Activated T-cell treated with anti-CD3 and anti-CD28 coated beads, Interleukin-2, amount 50 U/mL, for 24 hours (primary cell): ENCODE measurements at regions not wholly inside any gene's neighbourhood (a gene's known extent, or its start where the extent isn't known, plus 50 kb on each side); places are given as distances from the start of the nearest gene placed in this dataset.
"Not testable (repeated sequence)": the region's sequence is repeated elsewhere in the genome, so short reads cannot be mapped to it uniquely, and the experiment has no call there.

ENCODE experiments used
- DNase-seq: peaks from one replicate; pipeline ENCODE4 v3.0.0-alpha.2; 2020
- H3K27ac Mint-ChIP-seq: 2 replicates; pipeline ENCODE4 v1.8.0; 2020; ENCODE audit warnings: mild to moderate bottlenecking, mixed read lengths
- H3K27me3 Mint-ChIP-seq: 2 replicates; pipeline ENCODE4 v1.8.0; 2020; ENCODE audit warnings: mixed read lengths
- H3K36me3 Mint-ChIP-seq: 2 replicates; pipeline ENCODE4 v1.8.0; 2020; ENCODE audit warnings: low read depth, mixed read lengths
- H3K4me1 Mint-ChIP-seq: 2 replicates; pipeline ENCODE4 v1.8.0; 2020; ENCODE audit warnings: low read depth, mixed read lengths
- H3K4me3 Mint-ChIP-seq: 2 replicates; pipeline ENCODE4 v1.8.0; 2020; ENCODE audit warnings: mild to moderate bottlenecking, moderate library complexity, mixed read lengths
- H3K9me3 Mint-ChIP-seq: 2 replicates; pipeline ENCODE4 v1.8.0; 2020; ENCODE audit warnings: mixed read lengths

DNA sequence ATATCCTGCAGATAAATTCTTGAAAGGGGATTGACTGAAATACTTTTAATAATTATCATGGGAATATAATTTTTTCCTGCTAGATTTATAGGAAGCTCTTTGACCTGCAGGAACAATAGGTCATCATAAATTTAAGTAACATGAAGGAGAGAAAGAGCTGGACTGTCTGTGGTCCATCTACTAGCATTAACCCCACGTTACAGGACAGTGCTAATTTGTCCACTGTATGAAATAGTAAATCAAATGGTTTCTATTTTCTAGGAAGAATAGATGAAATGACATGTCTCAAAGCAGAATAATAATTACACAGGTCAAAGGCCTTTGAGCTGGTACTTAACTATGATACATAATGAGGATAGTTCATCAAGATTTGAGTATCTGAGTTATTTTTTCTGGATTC lies 825.4 kb upstream of the CNTN5 start:
- Mint-ChIP-seq H3K4me3 (no peak overlapping the region), H3K4me1 (no peaks in the 10 kb centered on the region), H3K9me3 (no peaks in the 10 kb centered on the region), H3K27ac (no peak overlapping the region), H3K36me3 (no peaks in the 10 kb centered on the region), H3K27me3 (no peaks in the 10 kb centered on the region)
- DNase-seq, result no peak

DNA sequence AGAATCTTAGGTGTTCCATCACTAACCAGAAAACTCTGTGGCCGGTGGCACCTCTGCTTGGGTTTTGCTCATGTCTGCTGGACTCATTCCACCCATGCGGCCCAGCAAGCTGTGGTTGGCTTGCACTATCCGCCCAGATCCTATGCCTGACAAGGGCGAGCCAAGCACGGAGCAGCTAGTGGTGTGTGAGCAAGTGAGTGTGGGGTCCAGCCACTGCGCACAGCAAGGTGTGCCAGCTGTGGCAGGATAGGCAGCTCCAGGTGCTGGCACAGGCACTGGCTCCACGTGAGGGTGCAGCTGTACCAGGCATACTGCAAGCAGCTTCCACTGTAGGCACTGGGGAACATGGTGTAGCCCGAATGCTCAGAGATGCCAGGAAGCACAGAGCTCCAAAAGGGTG lies 813.7 kb upstream of the CNTN5 start:
- DNase-seq, result no peak
- H3K27me3 Mint-ChIP-seq, result no peaks in the 10 kb centered on the region
- peaks cover 2% of the 10 kb centered on the region for H3K9me3 Mint-ChIP-seq
- no peaks in the 10 kb centered on the region for H3K36me3 Mint-ChIP-seq
- no peaks in the 10 kb centered on the region for H3K4me1 Mint-ChIP-seq
- H3K27ac Mint-ChIP-seq, result no peak overlapping the region
- H3K4me3 Mint-ChIP-seq, result no peak overlapping the region

DNA sequence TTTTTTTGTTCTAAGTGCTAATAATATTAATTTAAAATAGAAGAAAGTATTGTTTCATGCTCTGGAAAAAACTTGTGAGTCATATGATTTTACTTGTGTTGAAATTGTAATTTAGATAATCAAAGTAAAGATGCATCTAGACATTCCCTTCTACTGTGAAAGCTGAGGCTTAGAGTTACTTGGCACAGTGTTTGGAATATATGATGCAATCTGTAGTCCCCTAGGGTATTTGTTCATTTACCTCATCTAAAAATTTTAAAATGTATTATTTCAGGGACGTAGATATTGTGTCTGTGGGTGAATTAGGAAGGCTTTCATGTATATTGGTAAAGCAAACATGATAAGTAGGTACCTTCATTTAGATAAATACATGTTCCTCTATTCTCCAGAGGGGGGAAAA lies 793.5 kb upstream of the CNTN5 start:
- H3K4me1 Mint-ChIP-seq, result no peaks in the 10 kb centered on the region
- H3K9me3 Mint-ChIP-seq, result no peaks in the 10 kb centered on the region
- no peaks in the 10 kb centered on the region for H3K36me3 Mint-ChIP-seq
- no peaks in the 10 kb centered on the region for H3K27me3 Mint-ChIP-seq
- no peak overlapping the region for H3K4me3 Mint-ChIP-seq
- H3K27ac Mint-ChIP-seq, result no peak overlapping the region
- no peak for DNase-seq

- no peaks in the 10 kb centered on the region for H3K27me3 Mint-ChIP-seq
- no peak overlapping the region for H3K4me3 Mint-ChIP-seq
- no peak overlapping the region for H3K27ac Mint-ChIP-seq
- no peaks in the 10 kb centered on the region for H3K9me3 Mint-ChIP-seq
- H3K4me1 Mint-ChIP-seq, result no peaks in the 10 kb centered on the region
- no peak for DNase-seq
- H3K36me3 Mint-ChIP-seq, result no peaks in the 10 kb centered on the region
Observed at GRCh38 chr11:98230678-98231077, 790.1 kb upstream of the CNTN5 start.

DNA sequence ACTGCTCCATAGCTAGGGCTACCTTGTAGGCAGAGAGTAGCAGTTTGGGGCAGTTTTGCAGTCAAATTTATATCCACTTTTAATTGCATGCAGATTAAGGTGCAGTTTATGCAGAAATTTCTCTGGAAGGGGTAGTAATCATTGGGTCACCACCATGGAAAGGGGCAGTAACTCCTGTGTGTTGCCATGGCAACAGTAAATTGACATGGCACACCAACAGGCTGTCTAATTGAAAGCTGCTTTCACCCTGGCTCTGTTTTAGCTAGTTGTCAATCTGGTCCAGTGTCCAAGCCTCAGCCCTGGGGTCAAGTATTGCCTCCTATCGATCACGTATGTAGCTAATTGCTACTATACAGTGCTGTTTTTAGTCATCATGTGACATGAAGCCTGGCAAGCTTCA lies 786.1 kb upstream of the CNTN5 start:
- H3K9me3 Mint-ChIP-seq, result no peaks in the 10 kb centered on the region
- no peaks in the 10 kb centered on the region for H3K27me3 Mint-ChIP-seq
- DNase-seq, result no peak
- H3K36me3 Mint-ChIP-seq, result no peaks in the 10 kb centered on the region
- no peak overlapping the region for H3K27ac Mint-ChIP-seq
- H3K4me3 Mint-ChIP-seq, result no peak overlapping the region
- no peaks in the 10 kb centered on the region for H3K4me1 Mint-ChIP-seq

DNA sequence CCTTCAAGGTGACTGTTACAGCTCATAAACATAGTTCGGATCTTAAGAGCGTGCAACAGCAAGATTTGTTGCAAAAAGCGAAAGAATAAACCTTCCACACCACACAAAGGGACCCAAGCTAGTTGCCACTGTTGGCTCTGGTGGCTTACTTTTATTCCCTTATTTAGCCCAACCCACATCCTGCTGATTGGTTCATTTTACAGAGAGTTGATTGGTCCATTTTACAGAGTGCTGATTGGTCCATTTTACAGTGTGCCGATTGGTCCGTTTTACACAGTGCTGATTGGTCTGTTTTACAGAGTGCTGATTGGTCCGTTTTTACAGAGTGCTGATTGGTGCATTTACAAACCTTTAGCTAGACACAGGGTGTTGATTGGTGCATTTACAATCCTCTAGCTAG lies 776.9 kb upstream of the CNTN5 start:
- Mint-ChIP-seq H3K4me3 (no peak overlapping the region), H3K9me3 (peaks cover 8% of the 10 kb centered on the region), H3K4me1 (no peaks in the 10 kb centered on the region), H3K36me3 (no peaks in the 10 kb centered on the region), H3K27me3 (no peaks in the 10 kb centered on the region), H3K27ac (no peak overlapping the region)
- no peak for DNase-seq

DNA sequence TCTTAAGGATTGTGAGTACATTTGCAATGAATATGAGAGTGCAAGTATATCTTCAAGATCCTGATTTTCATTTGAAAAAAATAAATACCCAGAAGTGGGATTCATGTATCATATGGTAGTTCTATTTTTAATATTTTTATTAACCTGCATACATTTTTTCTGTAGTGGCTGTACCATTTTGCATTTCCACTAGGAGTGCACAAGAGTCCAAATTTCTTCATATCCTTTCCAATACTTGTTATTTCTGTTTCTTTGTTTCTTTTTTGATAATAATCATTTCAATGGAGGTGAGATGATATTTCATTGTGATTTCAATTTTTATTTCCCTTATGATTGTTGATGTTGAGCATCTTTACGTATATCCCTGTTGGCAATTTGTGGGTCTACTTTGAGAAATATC lies 759.8 kb upstream of the CNTN5 start:
- no peak overlapping the region for H3K4me3 Mint-ChIP-seq
- H3K36me3 Mint-ChIP-seq, result no peaks in the 10 kb centered on the region
- peaks cover 10% of the 10 kb centered on the region for H3K9me3 Mint-ChIP-seq
- H3K27ac Mint-ChIP-seq, result no peak overlapping the region
- H3K27me3 Mint-ChIP-seq, result no peaks in the 10 kb centered on the region
- no peak for DNase-seq
- no peaks in the 10 kb centered on the region for H3K4me1 Mint-ChIP-seq

GRCh38 chr11:98277251-98277912 lies 743.4 kb upstream of the CNTN5 start:
- no peak for DNase-seq
- Mint-ChIP-seq H3K4me3 (no peak overlapping the region), H3K9me3 (peaks cover 3% of the 10 kb centered on the region), H3K36me3 (no peaks in the 10 kb centered on the region), H3K27me3 (no peaks in the 10 kb centered on the region), H3K4me1 (no peaks in the 10 kb centered on the region), H3K27ac (no peak overlapping the region)

- no peaks in the 10 kb centered on the region for H3K27me3 Mint-ChIP-seq
- no peaks in the 10 kb centered on the region for H3K4me1 Mint-ChIP-seq
- peaks cover 7% of the 10 kb centered on the region for H3K9me3 Mint-ChIP-seq
- DNase-seq, result no peak
- no peaks in the 10 kb centered on the region for H3K36me3 Mint-ChIP-seq
- no peak overlapping the region for H3K4me3 Mint-ChIP-seq
- H3K27ac Mint-ChIP-seq, result no peak overlapping the region
Observed at GRCh38 chr11:98289617-98290263, 731.0 kb upstream of the CNTN5 start.

- H3K9me3 Mint-ChIP-seq, result peaks cover 6% of the 10 kb centered on the region
- no peak for DNase-seq
- no peaks in the 10 kb centered on the region for H3K27me3 Mint-ChIP-seq
- no peak overlapping the region for H3K27ac Mint-ChIP-seq
- no peak overlapping the region for H3K4me3 Mint-ChIP-seq
- H3K36me3 Mint-ChIP-seq, result no peaks in the 10 kb centered on the region
- H3K4me1 Mint-ChIP-seq, result peaks cover 12% of the 10 kb centered on the region
Observed at GRCh38 chr11:98296091-98296880, 724.5 kb upstream of the CNTN5 start.

- H3K4me3 Mint-ChIP-seq, result no peak overlapping the region
- no peaks in the 10 kb centered on the region for H3K27me3 Mint-ChIP-seq
- H3K27ac Mint-ChIP-seq, result no peak overlapping the region
- H3K36me3 Mint-ChIP-seq, result no peaks in the 10 kb centered on the region
- peaks cover 2% of the 10 kb centered on the region for H3K9me3 Mint-ChIP-seq
- H3K4me1 Mint-ChIP-seq, result peaks cover 12% of the 10 kb centered on the region
- no peak for DNase-seq
Observed at GRCh38 chr11:98300719-98301118, 720.0 kb upstream of the CNTN5 start.

DNA sequence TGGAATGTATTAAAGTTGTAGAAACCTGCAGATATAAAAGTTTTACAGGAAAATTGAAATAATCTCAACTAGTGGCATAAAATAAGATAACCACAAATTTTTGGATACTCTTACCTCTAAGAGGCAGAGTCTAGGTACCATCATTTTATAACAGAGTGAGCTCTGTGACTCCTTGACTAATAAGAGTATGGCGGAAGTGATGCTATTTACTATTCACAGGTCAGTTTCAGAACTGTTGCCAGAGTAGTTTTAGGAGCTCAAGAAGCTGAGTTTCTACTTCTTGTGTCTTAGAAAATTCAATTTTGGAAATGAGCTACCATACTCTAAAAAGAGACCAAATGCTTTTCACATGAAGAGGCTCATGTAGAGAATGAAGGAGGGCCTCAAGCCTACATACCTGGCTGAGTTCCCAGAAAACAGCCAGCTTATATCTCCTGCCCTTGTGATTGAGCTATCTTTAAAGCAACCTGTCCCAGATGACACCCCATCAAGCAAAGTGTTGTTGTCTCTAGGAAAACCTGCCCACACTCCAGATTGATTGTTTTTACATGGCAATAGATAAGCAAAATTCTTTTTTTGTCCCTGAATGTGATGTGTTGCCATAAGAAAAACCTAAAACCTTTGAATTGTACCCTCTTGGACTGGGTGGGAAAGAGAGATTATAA lies 712.8 kb upstream of the CNTN5 start:
- H3K9me3 Mint-ChIP-seq, result peaks cover 3% of the 10 kb centered on the region
- DNase-seq, result no peak

DNA sequence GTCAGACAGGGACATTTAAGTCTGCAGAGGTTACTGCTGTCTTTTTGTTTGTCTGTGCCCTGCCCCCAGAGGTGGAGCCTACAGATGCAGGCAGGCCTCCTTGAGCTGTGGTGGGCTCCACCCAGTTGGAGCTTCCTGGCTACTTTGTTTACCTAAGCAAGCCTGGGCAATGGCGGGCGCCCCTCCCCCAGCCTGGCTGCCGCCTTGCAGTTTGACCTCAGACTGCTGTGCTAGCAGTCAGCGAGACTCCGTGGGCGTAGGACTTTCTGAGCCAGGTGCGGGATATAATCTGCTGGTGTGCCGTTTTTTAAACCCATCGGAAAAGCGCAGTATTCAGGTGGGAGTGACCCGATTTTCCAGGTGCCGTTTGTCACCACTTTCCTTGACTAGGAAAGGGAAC lies 690.4 kb upstream of the CNTN5 start:
- not testable (repeated sequence) for H3K4me3 Mint-ChIP-seq, H3K4me1 Mint-ChIP-seq, H3K36me3 Mint-ChIP-seq, DNase-seq, H3K27me3 Mint-ChIP-seq, H3K9me3 Mint-ChIP-seq, H3K27ac Mint-ChIP-seq

More for the DNA sequence above, 712.8 kb upstream of the CNTN5 start:
- Mint-ChIP-seq H3K4me3 (no peak overlapping the region), H3K27me3 (no peaks in the 10 kb centered on the region), H3K27ac (no peak overlapping the region), H3K36me3 (no peaks in the 10 kb centered on the region), H3K4me1 (no peaks in the 10 kb centered on the region)

DNA sequence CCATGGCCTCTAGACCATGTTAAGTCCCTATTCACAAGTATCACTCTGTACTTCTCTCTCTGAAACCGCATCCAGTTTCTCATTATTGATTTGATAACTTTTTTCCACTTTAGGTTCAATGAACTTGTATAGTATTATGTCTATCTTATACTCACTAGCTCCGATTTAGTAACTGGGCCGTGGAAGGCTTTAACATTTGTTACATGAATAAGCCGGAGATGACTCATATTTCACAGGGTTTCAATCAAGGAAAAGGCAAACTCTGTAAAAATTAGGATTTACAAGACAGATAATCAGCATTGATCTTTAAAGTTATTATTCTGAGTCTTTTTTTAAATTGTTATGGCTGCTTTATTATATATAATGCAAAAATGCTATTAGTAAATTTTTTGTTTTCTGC lies 662.2 kb upstream of the CNTN5 start:
- Mint-ChIP-seq H3K36me3 (no peaks in the 10 kb centered on the region), H3K9me3 (peaks cover 4% of the 10 kb centered on the region), H3K4me1 (no peaks in the 10 kb centered on the region), H3K27me3 (no peaks in the 10 kb centered on the region), H3K27ac (no peak overlapping the region), H3K4me3 (no peak overlapping the region)
- no peak for DNase-seq

DNA sequence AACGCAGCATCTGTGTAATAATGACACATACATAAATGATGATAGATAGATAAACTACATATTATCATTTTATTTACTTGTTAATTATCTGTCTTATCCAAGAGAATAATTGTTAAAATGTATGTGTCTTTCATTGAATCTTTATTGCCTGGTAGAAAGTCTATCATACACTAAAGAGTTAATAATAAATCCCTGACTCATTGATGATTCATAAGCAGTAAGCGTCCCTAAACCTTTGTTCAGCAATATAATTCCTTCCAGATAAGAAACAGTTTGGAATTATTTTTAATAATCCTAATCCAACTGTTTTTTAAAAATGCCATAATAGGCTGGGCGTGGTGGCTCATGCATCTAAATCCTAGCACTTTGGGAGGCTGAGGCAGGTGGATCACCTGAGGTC lies 655.6 kb upstream of the CNTN5 start:
- H3K9me3 Mint-ChIP-seq, result peaks cover 2% of the 10 kb centered on the region
- no peak overlapping the region for H3K4me3 Mint-ChIP-seq
- no peaks in the 10 kb centered on the region for H3K36me3 Mint-ChIP-seq
- H3K27ac Mint-ChIP-seq, result no peak overlapping the region
- H3K27me3 Mint-ChIP-seq, result no peaks in the 10 kb centered on the region
- DNase-seq, result no peak
- no peaks in the 10 kb centered on the region for H3K4me1 Mint-ChIP-seq
